Adrenal gland (tissue), 9 donors: ENCODE measurements at regions not wholly inside any gene's neighbourhood (a gene's known extent, or its start where the extent isn't known, plus 50 kb on each side); places are given as distances from the start of the nearest gene placed in this dataset.

Source experiments
- DNase-seq, 7 donors: peaks; one replicate each; pipeline ENCODE4 v3.0.0-alpha.2; 2019 to 2020
- H3K27ac ChIP-seq, 5 donors: fragments of 200-600 bp; sonication (generic) in 4 of 5; 1 replicate in 3 of 5; 2 replicates in 2 of 5; pipeline versions ENCODE4 v1.5.1 to v1.8.0; 2016 to 2020; ENCODE audit warnings: mild to moderate bottlenecking in 1 of 5
- H3K27me3 ChIP-seq: fragments of 200-600 bp; 2 replicates; pipeline ENCODE4 v1.8.0; 2021
- H3K36me3 ChIP-seq, 2 donors: fragments of 200-600 bp; replicated peaks in 1 of 2; 1 replicate in 1 of 2; 2 replicates in 1 of 2; pipeline versions ENCODE4 v1.5.1 to v1.8.0; 2018 to 2022
- H3K4me1 ChIP-seq, 2 donors: fragments of 200-600 bp; replicated peaks in 1 of 2; 1 replicate in 1 of 2; 2 replicates in 1 of 2; pipeline versions ENCODE4 v1.5.1 to v1.8.0; 2018 to 2021
- H3K4me3 ChIP-seq, 4 donors: fragments of 200-600 bp; sonication (generic) in 3 of 4; one replicate each; pipeline ENCODE4 v1.5.1; 2016 to 2018
- H3K9me3 ChIP-seq, 3 donors: fragments of 200-600 bp; sonication (generic) in 1 of 3; replicated peaks in 1 of 3; 1 replicate in 2 of 3; 2 replicates in 1 of 3; pipeline versions ENCODE4 v1.5.1 to v1.8.0; 2016 to 2021
- POLR2A ChIP-seq, 2 donors: fragments of 450-650 bp; IDR thresholded peaks; one replicate each; pipeline ENCODE4 v1.6.1; 2017; ENCODE audit warnings: antibody characterized with exemption in 2 of 2, mild to moderate bottlenecking in 2 of 2, moderate library complexity in 1 of 2
- WGBS, 4 donors: extraction: QIAGEN DNeasy Blood & Tissue Kit in 2 of 4; methylation state at CpG; one replicate each; pipeline versions ENCODE4 v1.1.5 to v1.1.7; 2013 to 2017; 5-methylcytosine and 5-hydroxymethylcytosine counted together
- intact Hi-C, 2 donors: fragments of 100-400 bp; cut with DNase I; formaldehyde crosslinking; loops; one replicate each; pipeline versions ENCODE4 v1.14.1 to v1.15.0; 2022 to 2023
- TF ChIP-seq, protein P1 (sequence below), 6 experiments: fragments of 450-650 bp in 4 of 6; fragments of 200-600 bp in 2 of 6; sonication (generic) in 1 of 6; IDR thresholded peaks; 1 replicate in 5 of 6; 2 replicates in 1 of 6; pipeline versions ENCODE4 v1.5.1 to v1.8.0; 2016 to 2021; ENCODE audit warnings: antibody characterized with exemption in 6 of 6, mild to moderate bottlenecking in 2 of 6, moderate library complexity in 1 of 6
- donor health status: healthy with polysubstance abuse.
- donor health status: Bipolar disorder and iron deficiency.
- donor health status: DM: yes; HTN: yes; CAD: no.
- donor health status: DM: no; HTN: no; CAD: no.
- donor health status: DM: no; HTN: no; CAD: no.

DNA sequence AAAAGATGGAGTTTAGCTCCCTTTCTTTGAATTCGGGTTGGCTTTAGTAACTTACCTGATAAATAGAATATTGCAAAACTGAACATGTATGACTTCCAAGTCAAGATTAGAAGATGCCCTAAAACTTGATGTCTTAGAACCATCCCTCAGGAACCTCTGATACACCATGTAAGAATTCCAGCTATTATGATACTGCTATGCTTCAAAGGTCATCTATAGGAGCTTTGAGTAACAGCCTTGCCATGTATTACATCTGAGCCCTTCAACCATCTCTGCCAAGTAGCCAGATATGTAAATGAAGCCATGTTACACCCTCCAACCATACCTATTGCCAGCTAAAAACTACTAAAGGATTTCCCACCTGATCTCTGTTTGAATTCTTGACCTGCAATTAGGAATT, 854.2 kb downstream of the SI start:
- Histone ChIP-seq H3K27me3 (no peaks in the 10 kb centered on the region), H3K27ac (no peak overlapping the region), H3K36me3 (no peaks in the 10 kb centered on the region), H3K4me3 (no peak overlapping the region), H3K9me3 (no peaks in the 10 kb centered on the region), H3K4me1 (no peaks in the 10 kb centered on the region)
- intact Hi-C loops: no loop called here
- no peak for DNase-seq
- WGBS, 4 donors: 0 to 30% (median 1%) methylated on average over 1 of the region's 1 CpG
- no peak for TF ChIP-seq POLR2A (IDR thresholded peaks at IDR 0.05)
- TF ChIP-seq, protein P1, sequence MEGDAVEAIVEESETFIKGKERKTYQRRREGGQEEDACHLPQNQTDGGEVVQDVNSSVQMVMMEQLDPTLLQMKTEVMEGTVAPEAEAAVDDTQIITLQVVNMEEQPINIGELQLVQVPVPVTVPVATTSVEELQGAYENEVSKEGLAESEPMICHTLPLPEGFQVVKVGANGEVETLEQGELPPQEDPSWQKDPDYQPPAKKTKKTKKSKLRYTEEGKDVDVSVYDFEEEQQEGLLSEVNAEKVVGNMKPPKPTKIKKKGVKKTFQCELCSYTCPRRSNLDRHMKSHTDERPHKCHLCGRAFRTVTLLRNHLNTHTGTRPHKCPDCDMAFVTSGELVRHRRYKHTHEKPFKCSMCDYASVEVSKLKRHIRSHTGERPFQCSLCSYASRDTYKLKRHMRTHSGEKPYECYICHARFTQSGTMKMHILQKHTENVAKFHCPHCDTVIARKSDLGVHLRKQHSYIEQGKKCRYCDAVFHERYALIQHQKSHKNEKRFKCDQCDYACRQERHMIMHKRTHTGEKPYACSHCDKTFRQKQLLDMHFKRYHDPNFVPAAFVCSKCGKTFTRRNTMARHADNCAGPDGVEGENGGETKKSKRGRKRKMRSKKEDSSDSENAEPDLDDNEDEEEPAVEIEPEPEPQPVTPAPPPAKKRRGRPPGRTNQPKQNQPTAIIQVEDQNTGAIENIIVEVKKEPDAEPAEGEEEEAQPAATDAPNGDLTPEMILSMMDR (IDR thresholded peaks at IDR 0.05): no peak

DNA sequence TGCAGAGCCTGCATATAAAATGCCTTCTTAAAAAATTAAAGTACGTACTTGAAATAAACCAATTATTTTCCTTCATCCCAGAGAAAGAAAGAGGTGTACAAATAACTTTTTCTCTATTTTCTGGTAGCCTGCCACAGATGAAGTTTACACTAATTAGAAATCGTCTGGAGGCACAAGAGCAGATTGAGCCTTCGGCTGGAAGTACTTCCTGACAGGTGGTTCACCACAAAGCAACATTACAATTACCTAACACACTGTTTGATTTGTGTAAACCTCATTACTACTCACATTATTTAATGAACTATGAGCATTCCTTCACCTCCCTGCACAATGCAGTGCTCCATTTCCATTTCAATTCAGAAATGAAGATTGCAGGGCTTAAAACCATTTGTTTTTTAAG, 856.1 kb downstream of the SI start:
- no peaks in the 10 kb centered on the region for H3K36me3 ChIP-seq
- H3K4me3 ChIP-seq: no peak overlapping the region
- no peaks in the 10 kb centered on the region for H3K4me1 ChIP-seq
- no peak for DNase-seq
- no peak for TF ChIP-seq POLR2A (IDR thresholded peaks at IDR 0.05)
- TF ChIP-seq, protein P1 (IDR thresholded peaks at IDR 0.05): no peak
- H3K27ac ChIP-seq: no peak overlapping the region
- WGBS, 4 donors: 50 to 60% (median 56%) methylated on average over 3 of the region's 3 CpGs
- no peaks in the 10 kb centered on the region for H3K9me3 ChIP-seq
- intact Hi-C loops: no loop called here
- H3K27me3 ChIP-seq: no peaks in the 10 kb centered on the region

DNA sequence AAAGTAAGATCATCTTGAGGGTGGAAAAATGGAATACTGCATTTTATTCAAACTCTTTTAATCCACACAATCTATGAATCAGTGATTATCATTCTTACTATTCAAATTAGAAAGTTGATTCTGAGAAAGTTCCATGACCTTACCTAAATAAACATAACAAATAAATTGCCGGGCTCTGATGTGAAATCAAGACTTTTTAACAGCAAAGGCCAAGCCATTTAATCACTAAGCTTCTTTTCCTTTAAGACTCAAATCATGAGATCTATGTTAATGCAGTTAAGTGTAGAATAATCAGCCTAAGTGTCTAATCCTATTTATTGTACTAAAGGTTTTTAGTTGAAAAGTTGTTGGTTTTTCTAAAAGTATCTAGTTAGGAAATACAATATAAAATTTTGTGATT, 857.0 kb downstream of the SI start:
- Histone ChIP-seq H3K4me3 (no peak overlapping the region), H3K36me3 (no peaks in the 10 kb centered on the region), H3K27ac (no peak overlapping the region), H3K4me1 (no peaks in the 10 kb centered on the region), H3K9me3 (no peaks in the 10 kb centered on the region), H3K27me3 (no peaks in the 10 kb centered on the region)
- DNase-seq: no peak
- WGBS, 4 donors: 69 to 80% (median 72%) methylated on average over 1 of the region's 1 CpG
- no peak for TF ChIP-seq POLR2A (IDR thresholded peaks at IDR 0.05)
- TF ChIP-seq, protein P1 (IDR thresholded peaks at IDR 0.05): no peak
- intact Hi-C loops: no loop called here

DNA sequence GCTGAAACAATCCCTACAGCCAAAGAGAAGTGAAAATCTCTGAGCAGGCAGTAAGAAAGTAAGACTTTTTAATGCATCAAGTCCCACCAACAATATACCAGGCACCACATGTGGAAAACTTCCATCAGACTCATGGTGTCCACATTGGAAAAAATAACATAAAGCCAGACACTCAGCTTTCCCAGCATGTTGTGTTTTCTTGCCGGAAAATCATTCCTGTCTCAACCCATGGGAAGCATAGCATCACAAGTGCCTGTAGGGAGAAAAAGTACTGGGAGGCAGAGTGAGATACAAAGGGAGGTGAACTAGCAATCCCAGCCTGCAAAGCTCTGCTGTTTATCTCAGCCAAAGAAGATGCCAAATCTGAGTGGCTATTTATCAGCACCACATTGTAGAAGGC, 868.9 kb downstream of the SI start:
- WGBS, 4 donors: 82 to 92% (median 89%) methylated on average over 1 of the region's 1 CpG
- Histone ChIP-seq H3K4me3 (no peak overlapping the region), H3K27ac (no peak overlapping the region), H3K27me3 (no peaks in the 10 kb centered on the region), H3K9me3 (no peaks in the 10 kb centered on the region), H3K4me1 (no peaks in the 10 kb centered on the region), H3K36me3 (no peaks in the 10 kb centered on the region)
- DNase-seq: no peak
- TF ChIP-seq, protein P1 (IDR thresholded peaks at IDR 0.05): no peak
- TF ChIP-seq POLR2A (IDR thresholded peaks at IDR 0.05): no peak
- intact Hi-C loops: no loop called here
